ENCODE measurements at regions not wholly inside any gene's neighbourhood (a gene's known extent, or its start where the extent isn't known, plus 50 kb on each side); places are given as distances from the start of the nearest gene placed in this dataset.

- no peaks in the 10 kb centered on the region for H3K4me1 ChIP-seq
- H3K36me3 Mint-ChIP-seq (ENCODE audit: insufficient read depth, unreplicated experiment), result no peaks in the 10 kb centered on the region
- ChIA-PET POLR2A (no interaction called here), CTCF (no interaction called here)
- no TSS peak for BruUV-seq (replicated peaks)
- no peak for DNase-seq
- no peak overlapping the region for H3K27ac Mint-ChIP-seq (ENCODE audit: unreplicated experiment)
- no peaks in the 10 kb centered on the region for H3K9me3 ChIP-seq
- no peak overlapping the region for H3K4me3 ChIP-seq (ENCODE audit: low read depth, low read length)
- H3K9me3 Mint-ChIP-seq (ENCODE audit: unreplicated experiment), result no peaks in the 10 kb centered on the region
- no peaks in the 10 kb centered on the region for H3K36me3 ChIP-seq (ENCODE audit: control insufficient read depth, insufficient read depth, low read length)
- no peak for TF ChIP-seq CTCF (IDR thresholded peaks at IDR 0.05; ENCODE audit: insufficient read depth in 1 of 2, low read depth in 1 of 2, low read length in 1 of 2, severe bottlenecking in 1 of 2, unreplicated experiment in 1 of 2)
- H3K27me3 ChIP-seq (replicated peaks; ENCODE audit: control insufficient read depth, insufficient read depth, low read length), result no peaks in the 10 kb centered on the region
- no peak overlapping the region for H3K4me3 Mint-ChIP-seq (ENCODE audit: unreplicated experiment)
- intact Hi-C loops (cut with micrococcal nuclease; ENCODE audit: unreplicated experiment), result no loop called here
- H3K27me3 Mint-ChIP-seq (ENCODE audit: insufficient read depth, unreplicated experiment), result no peaks in the 10 kb centered on the region
- H3K4me1 Mint-ChIP-seq (ENCODE audit: low read depth, unreplicated experiment), result no peaks in the 10 kb centered on the region
Observed at GRCh38 chr6:91240878-91241603, 654.2 kb upstream of the MAP3K7 start.

- H3K36me3 ChIP-seq (ENCODE audit: control insufficient read depth, insufficient read depth, low read length), result no peaks in the 10 kb centered on the region
- H3K4me1 Mint-ChIP-seq (ENCODE audit: low read depth, unreplicated experiment), result no peaks in the 10 kb centered on the region
- CTCF ChIA-PET, result no interaction called here
- H3K36me3 Mint-ChIP-seq (ENCODE audit: insufficient read depth, unreplicated experiment), result no peaks in the 10 kb centered on the region
- no peaks in the 10 kb centered on the region for H3K27me3 ChIP-seq (replicated peaks; ENCODE audit: control insufficient read depth, insufficient read depth, low read length)
- no peaks in the 10 kb centered on the region for H3K9me3 Mint-ChIP-seq (ENCODE audit: unreplicated experiment)
- no peak overlapping the region for H3K27ac Mint-ChIP-seq (ENCODE audit: unreplicated experiment)
- H3K9me3 ChIP-seq, result no peaks in the 10 kb centered on the region
- no peak for DNase-seq
- POLR2A ChIA-PET, result no interaction called here
- no peak overlapping the region for H3K4me3 Mint-ChIP-seq (ENCODE audit: unreplicated experiment)
- no peak for TF ChIP-seq CTCF (IDR thresholded peaks at IDR 0.05; ENCODE audit: insufficient read depth in 1 of 2, low read depth in 1 of 2, low read length in 1 of 2, severe bottlenecking in 1 of 2, unreplicated experiment in 1 of 2)
- BruUV-seq (replicated peaks), result no TSS peak
- H3K27me3 Mint-ChIP-seq (ENCODE audit: insufficient read depth, unreplicated experiment), result no peaks in the 10 kb centered on the region
- intact Hi-C loops (cut with micrococcal nuclease; ENCODE audit: unreplicated experiment), result no loop called here
- H3K4me1 ChIP-seq, result no peaks in the 10 kb centered on the region
- H3K4me3 ChIP-seq (ENCODE audit: low read depth, low read length), result no peak overlapping the region
Observed at GRCh38 chr6:91221072-91221720, 634.3 kb upstream of the MAP3K7 start.

GRCh38 chr6:91213229-91213901 lies 626.5 kb upstream of the MAP3K7 start:
- no peak for TF ChIP-seq CTCF (IDR thresholded peaks at IDR 0.05; ENCODE audit: insufficient read depth in 1 of 2, low read depth in 1 of 2, low read length in 1 of 2, severe bottlenecking in 1 of 2, unreplicated experiment in 1 of 2)
- CTCF ChIA-PET, result no interaction called here
- Histone ChIP-seq H3K4me1 (no peaks in the 10 kb centered on the region), H3K4me3 (ENCODE audit: low read depth, low read length) (no peak overlapping the region), H3K36me3 (ENCODE audit: control insufficient read depth, insufficient read depth, low read length) (no peaks in the 10 kb centered on the region), H3K27me3 (replicated peaks; ENCODE audit: control insufficient read depth, insufficient read depth, low read length) (no peaks in the 10 kb centered on the region), H3K9me3 (no peaks in the 10 kb centered on the region)
- no peaks in the 10 kb centered on the region for H3K4me1 Mint-ChIP-seq (ENCODE audit: low read depth, unreplicated experiment)
- no peak overlapping the region for H3K27ac Mint-ChIP-seq (ENCODE audit: unreplicated experiment)
- no peak overlapping the region for H3K4me3 Mint-ChIP-seq (ENCODE audit: unreplicated experiment)
- intact Hi-C loops (cut with micrococcal nuclease; ENCODE audit: unreplicated experiment), result no loop called here
- no TSS peak for BruUV-seq (replicated peaks)
- H3K36me3 Mint-ChIP-seq (ENCODE audit: insufficient read depth, unreplicated experiment), result no peaks in the 10 kb centered on the region
- no peak for DNase-seq
- no peaks in the 10 kb centered on the region for H3K9me3 Mint-ChIP-seq (ENCODE audit: unreplicated experiment)
- POLR2A ChIA-PET, result no interaction called here
- H3K27me3 Mint-ChIP-seq (ENCODE audit: insufficient read depth, unreplicated experiment), result no peaks in the 10 kb centered on the region

Measured in Caco-2 (cell line).